NCI-H748 (cell line): ENCODE measurements at regions not wholly inside any gene's neighbourhood (a gene's known extent, or its start where the extent isn't known, plus 50 kb on each side); places are given as distances from the start of the nearest gene placed in this dataset.

Source experiments
- DNase-seq: peaks from one replicate; lab custom pipeline; 2025; ENCODE audit not compliant: unreplicated experiment; lab: John Stamatoyannopoulos, UW

GRCh38 chr13:63364159-63364558 lies 1948.5 kb upstream of the PCDH20 start:
- DNase-seq: no peak

- DNase-seq: no peak
Observed at GRCh38 chr13:63351533-63351932, 1935.9 kb upstream of the PCDH20 start.

DNA sequence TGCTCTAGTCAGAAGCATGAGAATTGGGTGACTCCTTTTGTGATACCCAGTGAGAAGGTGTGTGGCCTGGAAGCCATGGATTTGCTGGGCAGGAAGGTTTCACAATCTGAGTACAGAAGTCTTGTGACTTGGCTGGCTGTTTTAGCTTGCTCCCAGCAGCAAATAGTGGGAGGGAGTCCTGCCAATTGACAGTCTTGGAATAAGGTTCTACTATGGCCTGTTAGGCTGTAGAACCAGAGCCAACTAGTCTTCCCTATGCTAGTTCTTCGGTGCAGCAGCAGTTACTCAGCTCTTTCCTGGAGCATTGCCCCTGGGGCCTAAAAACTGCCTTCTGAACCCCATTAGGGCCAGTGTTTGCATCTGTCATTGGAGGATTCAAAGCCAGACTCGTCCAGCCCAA lies 1935.4 kb upstream of the PCDH20 start:
- DNase-seq: no peak

- no peak for DNase-seq
Observed at GRCh38 chr13:63345835-63346234, 1930.2 kb upstream of the PCDH20 start.

DNA sequence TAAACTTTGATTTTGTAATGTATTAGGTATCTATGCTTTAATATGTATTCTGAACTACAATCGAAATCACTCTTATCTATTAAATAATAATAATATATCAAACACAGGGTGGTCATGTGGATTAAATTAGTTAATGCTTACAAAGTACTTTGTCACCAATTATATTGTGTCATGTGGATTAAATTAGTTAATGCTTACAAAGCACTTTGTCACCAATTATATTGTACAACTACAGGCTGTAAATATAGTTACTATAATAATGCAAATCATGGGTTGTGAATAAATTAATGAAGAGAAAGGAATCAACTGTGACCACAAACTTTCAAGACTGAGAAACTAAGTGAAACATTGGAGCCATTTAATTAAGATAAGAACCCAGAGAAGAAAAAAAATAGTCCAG lies 1929.1 kb upstream of the PCDH20 start:
- DNase-seq: no peak

DNA sequence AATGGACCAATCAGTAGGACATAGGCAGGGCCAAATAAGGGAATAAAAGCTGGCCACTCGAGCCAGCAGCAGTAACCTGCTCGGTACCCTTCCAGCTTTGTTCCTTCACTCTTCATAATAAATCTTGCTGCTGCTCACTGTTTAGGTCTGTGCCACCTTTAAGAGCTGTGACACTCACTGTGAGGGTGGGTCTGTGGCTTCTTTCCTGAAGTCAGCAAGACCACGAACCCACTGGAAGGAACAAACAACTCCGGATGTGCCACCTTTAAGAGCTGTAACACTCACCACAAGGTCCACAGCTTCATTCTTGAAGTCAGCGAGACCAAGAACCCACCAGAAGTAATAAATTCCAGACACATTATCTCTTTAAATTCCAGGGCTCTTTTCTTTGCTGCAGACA lies 1922.3 kb upstream of the PCDH20 start:
- no peak for DNase-seq

DNA sequence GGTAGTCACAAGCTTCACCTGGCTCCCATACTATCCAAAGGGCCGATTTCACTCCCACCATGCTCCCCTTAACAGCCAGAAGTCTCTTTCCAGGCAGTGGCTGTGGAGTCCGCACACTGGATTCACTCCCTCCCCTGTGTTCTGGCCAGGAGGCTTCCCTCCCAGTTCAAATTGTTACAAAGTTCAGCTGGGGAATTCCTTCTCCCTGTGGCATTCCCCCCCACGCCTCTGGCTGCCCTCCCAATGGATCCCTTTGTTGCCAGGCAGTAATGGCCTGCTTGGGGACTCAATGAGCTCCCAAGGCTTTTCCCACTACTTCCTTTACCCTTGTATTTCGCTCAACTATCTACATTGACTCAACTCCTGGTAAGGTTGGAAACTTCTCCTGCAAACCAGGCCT lies 1921.4 kb upstream of the PCDH20 start:
- no peak for DNase-seq

GRCh38 chr13:63336549-63336948 lies 1920.9 kb upstream of the PCDH20 start:
- DNase-seq: no peak

- DNase-seq: no peak
Observed at GRCh38 chr13:63327584-63327983, 1911.9 kb upstream of the PCDH20 start.

GRCh38 chr13:63323441-63323840 lies 1907.8 kb upstream of the PCDH20 start:
- no peak for DNase-seq

DNA sequence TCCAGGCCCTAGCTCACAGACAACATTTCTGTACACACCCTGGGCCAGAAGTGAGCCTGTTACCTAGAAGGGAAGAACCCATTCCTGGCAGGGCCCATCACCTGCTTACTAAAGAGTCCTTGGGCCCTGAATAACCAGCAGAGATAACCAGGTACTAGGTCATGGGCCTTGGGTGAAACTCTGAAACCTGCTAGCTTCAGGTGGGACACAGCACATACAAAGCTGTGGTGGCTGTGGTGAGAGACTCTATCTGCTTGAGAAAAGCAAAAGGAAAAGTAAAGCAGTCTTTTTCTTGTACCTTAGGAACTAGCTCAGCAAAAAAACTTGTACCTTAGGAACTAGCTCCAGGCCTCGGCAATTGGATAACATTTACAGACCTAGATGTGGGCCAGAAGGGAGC lies 1895.9 kb upstream of the PCDH20 start:
- no peak for DNase-seq

- no peak for DNase-seq
Observed at GRCh38 chr13:63308549-63309165, 1893.0 kb upstream of the PCDH20 start.

- DNase-seq: peak; percentile 69
Observed at GRCh38 chr13:63307228-63307627, 1891.6 kb upstream of the PCDH20 start.

- no peak for DNase-seq
Observed at GRCh38 chr13:63305641-63306133, 1890.0 kb upstream of the PCDH20 start.

DNA sequence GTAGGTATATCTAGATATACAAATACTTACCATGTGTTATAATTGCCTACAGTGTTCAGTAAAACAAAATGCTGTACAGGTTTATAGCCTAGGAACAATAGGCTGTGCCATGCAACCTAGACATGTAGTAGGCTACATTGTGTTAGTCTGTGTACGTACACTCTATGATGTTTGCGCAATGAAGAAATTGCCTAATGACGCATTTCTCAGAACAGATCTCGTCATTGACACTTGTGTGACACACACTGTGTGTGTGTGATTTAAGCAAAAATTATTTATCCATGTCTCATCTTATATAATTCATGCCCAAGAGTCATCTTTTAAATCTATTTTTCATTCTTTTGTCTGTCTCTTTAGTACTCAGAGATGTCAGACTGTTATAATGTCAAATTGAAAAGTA lies 1888.8 kb upstream of the PCDH20 start:
- peak; percentile 46 for DNase-seq

- peak; percentile 24 for DNase-seq
Observed at GRCh38 chr13:63299866-63300394, 1884.3 kb upstream of the PCDH20 start.

GRCh38 chr13:63297163-63297562 lies 1881.5 kb upstream of the PCDH20 start:
- DNase-seq: no peak

GRCh38 chr13:63291701-63292100 lies 1876.1 kb upstream of the PCDH20 start:
- peak; percentile 4 for DNase-seq

DNA sequence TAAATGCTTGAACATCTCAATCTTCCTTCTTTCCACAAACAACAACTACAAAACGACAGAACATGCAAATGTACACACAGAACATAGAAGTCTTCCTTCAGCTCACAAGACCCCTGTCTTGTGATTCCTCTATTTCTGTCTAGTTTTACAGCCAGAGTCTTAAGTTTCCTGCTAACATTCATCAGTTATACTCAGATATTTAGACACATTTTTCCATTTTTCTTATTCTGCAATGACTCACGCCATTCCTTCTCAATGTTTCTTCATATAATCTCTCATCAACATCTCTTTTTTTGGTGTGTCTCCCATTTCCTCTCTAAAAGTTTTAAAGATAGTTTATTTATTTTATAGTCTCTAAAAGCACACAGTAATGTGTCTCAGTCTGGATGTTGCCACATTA lies 1872.9 kb upstream of the PCDH20 start:
- DNase-seq: no peak

- DNase-seq: no peak
Observed at GRCh38 chr13:63287926-63288325, 1872.3 kb upstream of the PCDH20 start.

- peak; percentile 10 for DNase-seq
Observed at GRCh38 chr13:63285426-63285825, 1869.8 kb upstream of the PCDH20 start.

DNA sequence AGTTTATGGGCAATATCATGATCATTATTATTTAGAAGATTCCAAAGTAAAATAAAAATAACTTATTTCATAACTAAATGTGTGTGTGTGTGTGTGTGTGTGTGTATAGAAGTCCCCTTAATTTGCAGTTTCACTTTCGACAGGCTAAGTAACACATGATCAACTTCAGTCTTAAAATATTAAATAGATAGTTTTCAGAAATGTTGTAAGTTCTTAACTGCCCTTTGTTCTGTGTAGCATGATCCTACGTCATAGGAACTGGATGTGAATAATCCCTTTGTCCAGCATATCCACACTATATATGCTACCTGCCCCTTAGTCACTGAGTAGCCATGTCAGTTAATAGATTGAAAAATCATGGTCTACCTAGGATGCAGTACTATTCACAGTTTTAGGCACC lies 1863.5 kb upstream of the PCDH20 start:
- no peak for DNase-seq

GRCh38 chr13:63274772-63275171 lies 1859.1 kb upstream of the PCDH20 start:
- no peak for DNase-seq
